Adrenal gland (tissue), 5 donors: ENCODE measurements at regions not wholly inside any gene's neighbourhood (a gene's known extent, or its start where the extent isn't known, plus 50 kb on each side); places are given as distances from the start of the nearest gene placed in this dataset.

Experiments used
- CTCF ChIP-seq, 6 experiments: fragments of 450-650 bp in 4 of 6; fragments of 200-600 bp in 2 of 6; sonication (generic) in 1 of 6; IDR thresholded peaks; 1 replicate in 5 of 6; 2 replicates in 1 of 6; pipeline versions ENCODE4 v1.5.1 to v1.8.0; 2016 to 2021; ENCODE audit warnings: antibody characterized with exemption in 6 of 6, mild to moderate bottlenecking in 2 of 6, moderate library complexity in 1 of 6
- POLR2A ChIP-seq, 2 donors: fragments of 450-650 bp; IDR thresholded peaks; one replicate each; pipeline ENCODE4 v1.6.1; 2017; ENCODE audit warnings: antibody characterized with exemption in 2 of 2, mild to moderate bottlenecking in 2 of 2, moderate library complexity in 1 of 2
- donor health status: DM: no; HTN: no; CAD: no.

GRCh38 chr1:147820761-147821297 is 60.4 kb upstream of the GJA5 start:
- no peak for TF ChIP-seq POLR2A (IDR thresholded peaks at IDR 0.05)
- TF ChIP-seq CTCF (IDR thresholded peaks at IDR 0.05), result no peak
